ENCODE measurements at regions not wholly inside any gene's neighbourhood (a gene's known extent, or its start where the extent isn't known, plus 50 kb on each side); places are given as distances from the start of the nearest gene placed in this dataset.

DNA sequence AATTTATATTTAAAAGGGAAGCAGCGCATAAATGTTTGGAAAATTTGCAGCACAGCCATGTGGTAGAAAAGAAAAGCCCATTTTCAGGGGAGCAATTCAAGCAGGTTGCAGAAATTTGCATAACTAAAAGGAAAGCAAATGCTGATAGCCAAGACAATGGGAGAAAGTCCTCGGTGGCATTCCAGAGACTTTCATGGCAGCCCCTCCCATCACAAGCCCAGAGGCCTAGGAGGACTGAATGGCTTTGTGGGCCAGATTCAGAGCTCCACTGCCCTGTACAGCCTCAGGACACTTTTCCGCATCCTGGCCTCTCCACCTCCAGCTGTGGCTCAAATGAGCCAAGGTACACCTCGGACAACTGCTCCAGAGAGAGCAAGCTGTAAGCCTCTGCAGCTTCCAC, 462.9 kb downstream of the CDK5RAP2 start:
- BruUV-seq (replicated peaks) = no TSS peak
- RAD21 ChIA-PET (ENCODE audit: low non-redundant PET in 1 of 2, low total read pairs in 2 of 2, uncharacterized antibody in 2 of 2, unreplicated experiment in 2 of 2) = no interaction called here
- no peak for DNase-seq (ENCODE audit: low read depth, low spot score)
- intact Hi-C loops (cut with micrococcal nuclease) = no loop called here
- H3K27ac ChIP-seq (ENCODE audit: low read depth, low read length) = no peak overlapping the region
- no peak overlapping the region for H3K4me3 ChIP-seq (replicated peaks in 1 of 2; ENCODE audit: low read depth in 1 of 2, low read length in 2 of 2)
- CTCF ChIA-PET = no interaction called here
- ATAC-seq = no peak
- TF ChIP-seq ELF1 (IDR thresholded peaks at IDR 0.05; ENCODE audit: borderline replicate concordance, low read depth) (no peak), ZNF274 (IDR thresholded peaks at IDR 0.05; ENCODE audit: low read depth, low read length) (no peak), TCF7L2 (IDR thresholded peaks at IDR 0.05; ENCODE audit: borderline replicate concordance, extremely low read depth, insufficient read depth, insufficient read length) (no peak), EZH2phosphoT487 (IDR thresholded peaks at IDR 0.05; ENCODE audit: borderline replicate concordance) (no peak), ZFX (IDR thresholded peaks at IDR 0.05) (no peak), RAD21 (IDR thresholded peaks at IDR 0.05; ENCODE audit: low read depth) (no peak), YY1 (IDR thresholded peaks at IDR 0.05; ENCODE audit: extremely low read depth, insufficient replicate concordance, low read depth, low read length) (no peak)
- TF ChIP-seq, protein P1, sequence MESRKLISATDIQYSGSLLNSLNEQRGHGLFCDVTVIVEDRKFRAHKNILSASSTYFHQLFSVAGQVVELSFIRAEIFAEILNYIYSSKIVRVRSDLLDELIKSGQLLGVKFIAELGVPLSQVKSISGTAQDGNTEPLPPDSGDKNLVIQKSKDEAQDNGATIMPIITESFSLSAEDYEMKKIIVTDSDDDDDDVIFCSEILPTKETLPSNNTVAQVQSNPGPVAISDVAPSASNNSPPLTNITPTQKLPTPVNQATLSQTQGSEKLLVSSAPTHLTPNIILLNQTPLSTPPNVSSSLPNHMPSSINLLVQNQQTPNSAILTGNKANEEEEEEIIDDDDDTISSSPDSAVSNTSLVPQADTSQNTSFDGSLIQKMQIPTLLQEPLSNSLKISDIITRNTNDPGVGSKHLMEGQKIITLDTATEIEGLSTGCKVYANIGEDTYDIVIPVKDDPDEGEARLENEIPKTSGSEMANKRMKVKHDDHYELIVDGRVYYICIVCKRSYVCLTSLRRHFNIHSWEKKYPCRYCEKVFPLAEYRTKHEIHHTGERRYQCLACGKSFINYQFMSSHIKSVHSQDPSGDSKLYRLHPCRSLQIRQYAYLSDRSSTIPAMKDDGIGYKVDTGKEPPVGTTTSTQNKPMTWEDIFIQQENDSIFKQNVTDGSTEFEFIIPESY (IDR thresholded peaks at IDR 0.05; ENCODE audit: extremely low read depth, insufficient replicate concordance, low read length) = no peak
- TF ChIP-seq, protein P2, sequence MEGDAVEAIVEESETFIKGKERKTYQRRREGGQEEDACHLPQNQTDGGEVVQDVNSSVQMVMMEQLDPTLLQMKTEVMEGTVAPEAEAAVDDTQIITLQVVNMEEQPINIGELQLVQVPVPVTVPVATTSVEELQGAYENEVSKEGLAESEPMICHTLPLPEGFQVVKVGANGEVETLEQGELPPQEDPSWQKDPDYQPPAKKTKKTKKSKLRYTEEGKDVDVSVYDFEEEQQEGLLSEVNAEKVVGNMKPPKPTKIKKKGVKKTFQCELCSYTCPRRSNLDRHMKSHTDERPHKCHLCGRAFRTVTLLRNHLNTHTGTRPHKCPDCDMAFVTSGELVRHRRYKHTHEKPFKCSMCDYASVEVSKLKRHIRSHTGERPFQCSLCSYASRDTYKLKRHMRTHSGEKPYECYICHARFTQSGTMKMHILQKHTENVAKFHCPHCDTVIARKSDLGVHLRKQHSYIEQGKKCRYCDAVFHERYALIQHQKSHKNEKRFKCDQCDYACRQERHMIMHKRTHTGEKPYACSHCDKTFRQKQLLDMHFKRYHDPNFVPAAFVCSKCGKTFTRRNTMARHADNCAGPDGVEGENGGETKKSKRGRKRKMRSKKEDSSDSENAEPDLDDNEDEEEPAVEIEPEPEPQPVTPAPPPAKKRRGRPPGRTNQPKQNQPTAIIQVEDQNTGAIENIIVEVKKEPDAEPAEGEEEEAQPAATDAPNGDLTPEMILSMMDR (IDR thresholded peaks at IDR 0.05 in 2 of 3, conservative IDR thresholded peaks at IDR 0.05 in 1 of 3; ENCODE audit: borderline replicate concordance in 1 of 3, insufficient read depth in 1 of 3, low read depth in 2 of 3, low read length in 2 of 3) = no peak
- H3K79me2 ChIP-seq (ENCODE audit: insufficient read depth, low read length) = no peaks in the 10 kb centered on the region
- H2AFZ ChIP-seq (ENCODE audit: low read depth, low read length, poor library complexity, severe bottlenecking) = no peak overlapping the region
- H3K9ac ChIP-seq (ENCODE audit: low read length) = no peak overlapping the region
- H3K9me3 ChIP-seq (ENCODE audit: control insufficient read depth in 1 of 2, insufficient read depth in 1 of 2, low read depth in 1 of 2, low read length in 2 of 2) = no peaks in the 10 kb centered on the region
- no peaks in the 10 kb centered on the region for H3K4me1 ChIP-seq (ENCODE audit: control insufficient read depth in 1 of 2, insufficient read depth in 2 of 2, low read length in 2 of 2)
- no peak overlapping the region for H3K4me2 ChIP-seq (ENCODE audit: low read length)
- H3K9me2 ChIP-seq (ENCODE audit: insufficient read depth) = no peaks in the 10 kb centered on the region
- no peaks in the 10 kb centered on the region for H4K20me1 ChIP-seq (ENCODE audit: insufficient read depth)
- POLR2A ChIA-PET = no interaction called here
- H3K36me3 ChIP-seq (ENCODE audit: control insufficient read depth in 1 of 2, insufficient read depth in 2 of 2, low read length in 2 of 2) = no peaks in the 10 kb centered on the region
- peaks cover 9% of the 10 kb centered on the region; the same call in 1 of the 2 replicates for H3K27me3 ChIP-seq (ENCODE audit: insufficient read depth, low read length)

Measured in HCT116 (cell line).